GM10248 (cell line): ENCODE measurements at regions not wholly inside any gene's neighbourhood (a gene's known extent, or its start where the extent isn't known, plus 50 kb on each side); places are given as distances from the start of the nearest gene placed in this dataset.

ENCODE experiments used
- CTCF ChIA-PET: fragments of 300-600 bp; sonication (Branson Sonifier 250); formaldehyde crosslinking; extraction: SDS; loops from one replicate; lab custom pipeline; 2021; ENCODE audit warnings: antibody characterized with exemption; lab: Yijun Ruan, JAX
- POLR2A ChIA-PET: fragments of 350-650 bp; sonication (Branson Sonifier 250); formaldehyde crosslinking; extraction: SDS; loops from one replicate; lab custom pipeline; 2020; ENCODE audit warnings: antibody characterized with exemption; lab: Yijun Ruan, JAX
- DNase-seq: peaks from one replicate; pipeline ENCODE4 v3.0.0; 2012; ENCODE audit errors: extremely low spot score
- TF ChIP-seq, protein P1 (sequence below): IDR thresholded peaks from 2 replicates; pipeline ENCODE4 v1.5.1; 2012; ENCODE audit warnings: mild to moderate bottlenecking, low read depth; ENCODE audit errors: extremely low read depth, missing control alignments, control extremely low read depth

- DNase-seq = no peak
- ChIA-PET CTCF (no interaction called here), POLR2A (no interaction called here)
- TF ChIP-seq, protein P1, sequence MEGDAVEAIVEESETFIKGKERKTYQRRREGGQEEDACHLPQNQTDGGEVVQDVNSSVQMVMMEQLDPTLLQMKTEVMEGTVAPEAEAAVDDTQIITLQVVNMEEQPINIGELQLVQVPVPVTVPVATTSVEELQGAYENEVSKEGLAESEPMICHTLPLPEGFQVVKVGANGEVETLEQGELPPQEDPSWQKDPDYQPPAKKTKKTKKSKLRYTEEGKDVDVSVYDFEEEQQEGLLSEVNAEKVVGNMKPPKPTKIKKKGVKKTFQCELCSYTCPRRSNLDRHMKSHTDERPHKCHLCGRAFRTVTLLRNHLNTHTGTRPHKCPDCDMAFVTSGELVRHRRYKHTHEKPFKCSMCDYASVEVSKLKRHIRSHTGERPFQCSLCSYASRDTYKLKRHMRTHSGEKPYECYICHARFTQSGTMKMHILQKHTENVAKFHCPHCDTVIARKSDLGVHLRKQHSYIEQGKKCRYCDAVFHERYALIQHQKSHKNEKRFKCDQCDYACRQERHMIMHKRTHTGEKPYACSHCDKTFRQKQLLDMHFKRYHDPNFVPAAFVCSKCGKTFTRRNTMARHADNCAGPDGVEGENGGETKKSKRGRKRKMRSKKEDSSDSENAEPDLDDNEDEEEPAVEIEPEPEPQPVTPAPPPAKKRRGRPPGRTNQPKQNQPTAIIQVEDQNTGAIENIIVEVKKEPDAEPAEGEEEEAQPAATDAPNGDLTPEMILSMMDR = no peak
These were observed 488.1 kb upstream of the ADAMTS16 start for GRCh38 chr5:4651806-4652565.

DNA sequence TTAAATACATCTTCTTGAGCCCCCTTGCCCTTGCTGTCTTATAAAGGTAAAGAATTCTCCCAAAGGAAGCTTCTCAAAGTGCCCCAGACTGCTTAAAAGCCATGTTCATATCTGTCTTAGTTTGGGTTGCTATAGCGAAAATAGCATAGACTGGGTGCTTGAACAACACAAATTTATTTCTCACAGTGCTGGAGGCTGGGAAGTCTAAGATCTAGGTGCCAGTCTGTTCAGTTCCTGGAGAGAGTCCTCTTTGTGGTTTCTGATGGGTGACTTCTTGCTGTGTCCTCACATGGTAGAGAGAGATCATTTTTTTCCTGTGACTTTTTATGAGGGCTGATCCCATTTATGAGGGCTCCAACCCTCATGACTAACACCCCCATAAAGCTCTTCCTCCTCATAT lies 486.7 kb upstream of the ADAMTS16 start:
- POLR2A ChIA-PET = no interaction called here
- CTCF ChIA-PET = interaction anchor here (2.0 kb wide), 1 partner anchor 12 kb away, joined by 4 read pairs; no protein-coding TSS in a partner anchor
- DNase-seq = no peak
- TF ChIP-seq, protein P1 = no peak

GRCh38 chr5:4659851-4660250 lies 480.3 kb upstream of the ADAMTS16 start:
- ChIA-PET CTCF (no interaction called here), POLR2A (no interaction called here)
- no peak for DNase-seq
- TF ChIP-seq, protein P1 = no peak

DNA sequence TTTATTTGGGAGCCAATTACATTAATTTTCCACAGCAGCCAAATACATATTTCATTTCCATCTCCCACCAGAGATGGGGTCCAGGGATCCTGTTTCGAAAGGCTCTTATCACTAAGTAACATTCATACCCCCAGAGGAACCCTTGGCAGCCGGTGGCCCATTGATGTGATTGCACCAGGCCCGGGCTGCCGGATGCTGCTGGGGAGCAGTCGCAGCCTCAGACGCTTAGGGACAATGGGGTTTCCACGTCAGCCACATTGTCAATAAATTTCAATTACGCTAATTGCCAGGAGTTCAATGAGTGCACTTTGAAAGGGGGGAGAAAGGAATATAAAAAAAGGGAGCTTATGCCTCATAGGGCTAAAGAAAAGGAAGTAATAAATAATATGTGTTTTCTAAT lies 478.8 kb upstream of the ADAMTS16 start:
- POLR2A ChIA-PET = no interaction called here
- TF ChIP-seq, protein P1 = no peak
- DNase-seq = no peak

DNA sequence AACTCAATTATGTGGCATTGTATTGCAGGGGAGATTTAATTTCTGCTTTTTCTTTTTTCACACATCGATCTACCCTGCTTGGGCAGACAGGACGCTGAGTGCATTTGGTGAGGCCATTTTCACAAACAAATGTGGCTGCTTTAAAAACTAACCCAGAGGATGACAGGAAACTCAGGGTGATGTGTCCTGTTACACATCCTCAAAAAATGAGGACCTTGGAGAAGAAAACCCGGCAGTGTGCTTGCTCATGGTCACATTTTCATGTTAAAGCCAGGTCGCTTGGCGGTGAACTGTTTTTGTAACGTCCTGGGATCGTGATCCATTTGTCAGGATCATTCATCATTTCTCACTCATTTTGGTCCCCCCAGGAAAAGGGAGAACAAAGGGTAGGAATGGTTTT lies 478.3 kb upstream of the ADAMTS16 start:
- TF ChIP-seq, protein P1 = no peak
- ChIA-PET CTCF (no interaction called here), POLR2A (no interaction called here)
- no peak for DNase-seq

More for the DNA sequence above, 478.8 kb upstream of the ADAMTS16 start:
- CTCF ChIA-PET = no interaction called here

DNA sequence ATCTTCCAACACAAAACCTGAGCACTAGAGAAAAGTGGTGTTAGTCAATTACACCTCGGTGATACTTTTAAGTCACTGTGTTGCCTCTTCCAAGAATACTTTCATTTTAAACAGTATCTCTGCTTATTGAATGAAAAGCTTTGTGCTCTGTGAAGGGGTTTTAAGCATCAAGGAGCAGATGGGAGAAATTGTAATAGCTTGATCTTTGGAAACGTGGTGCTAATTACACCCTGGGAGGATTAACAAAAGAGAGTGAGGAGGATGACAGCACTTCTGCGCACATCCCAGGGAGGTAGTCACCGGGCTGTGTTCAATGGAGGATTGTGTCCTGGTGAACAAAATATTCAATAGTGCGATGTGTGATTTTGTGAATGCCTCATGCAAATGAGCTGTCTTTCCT lies 477.4 kb upstream of the ADAMTS16 start:
- TF ChIP-seq, protein P1 = no peak
- DNase-seq = no peak
- CTCF ChIA-PET = no interaction called here
- POLR2A ChIA-PET = no interaction called here
